GM19397 (cell line): ENCODE measurements at regions not wholly inside any gene's neighbourhood (a gene's known extent, or its start where the extent isn't known, plus 50 kb on each side); places are given as distances from the start of the nearest gene placed in this dataset.

Experiments
- ATAC-seq: cut with Tn5 transposase; IDR thresholded peaks from one replicate; pipeline ENCODE4 v1.9.1; 2021; ENCODE audit warnings: mild to moderate bottlenecking, moderate library complexity; ENCODE audit not compliant: unreplicated experiment

DNA sequence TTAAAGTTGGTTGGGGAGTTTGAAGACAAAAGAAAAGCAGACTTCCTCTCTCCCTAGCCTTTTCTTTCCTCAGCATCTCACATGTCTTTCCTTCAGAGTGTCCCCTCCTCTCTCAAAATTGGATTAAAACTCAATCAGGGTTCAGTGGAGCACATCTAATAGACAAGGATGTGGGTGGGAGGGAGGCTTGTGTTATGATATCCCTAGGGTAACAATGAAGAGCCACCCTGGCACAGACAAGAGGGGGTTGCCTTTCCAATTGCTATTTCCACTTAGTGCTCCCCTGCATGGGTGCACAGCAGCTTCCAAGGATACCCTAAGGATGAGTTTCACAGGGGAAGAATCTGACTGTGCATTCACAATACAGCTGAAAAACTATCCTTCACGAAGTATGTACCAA is 585.2 kb upstream of the C9orf72 start:
- ATAC-seq = no peak

DNA sequence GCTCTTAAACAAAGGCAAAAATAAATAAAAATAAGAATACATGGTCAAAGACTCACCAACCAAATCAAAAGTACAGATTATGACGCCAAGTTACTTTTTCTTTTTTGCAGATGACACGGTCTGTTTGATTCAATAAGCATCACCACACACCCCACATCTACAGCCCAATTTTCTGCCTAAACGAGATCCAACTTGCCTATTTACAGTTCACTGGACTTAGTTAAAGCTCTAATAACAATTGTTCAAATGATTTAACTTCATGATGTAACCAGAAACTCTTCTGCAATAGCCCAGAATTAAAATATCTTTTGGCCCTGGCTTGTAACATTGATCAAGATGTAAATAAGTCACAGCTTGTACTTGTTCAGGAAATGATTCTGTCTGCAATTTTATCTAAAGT is 590.3 kb upstream of the C9orf72 start:
- no peak for ATAC-seq

GRCh38 chr9:28166179-28166578 is 592.9 kb upstream of the C9orf72 start:
- no peak for ATAC-seq

- ATAC-seq = no peak
Measured at GRCh38 chr9:28177142-28177541, 603.9 kb upstream of the C9orf72 start.

DNA sequence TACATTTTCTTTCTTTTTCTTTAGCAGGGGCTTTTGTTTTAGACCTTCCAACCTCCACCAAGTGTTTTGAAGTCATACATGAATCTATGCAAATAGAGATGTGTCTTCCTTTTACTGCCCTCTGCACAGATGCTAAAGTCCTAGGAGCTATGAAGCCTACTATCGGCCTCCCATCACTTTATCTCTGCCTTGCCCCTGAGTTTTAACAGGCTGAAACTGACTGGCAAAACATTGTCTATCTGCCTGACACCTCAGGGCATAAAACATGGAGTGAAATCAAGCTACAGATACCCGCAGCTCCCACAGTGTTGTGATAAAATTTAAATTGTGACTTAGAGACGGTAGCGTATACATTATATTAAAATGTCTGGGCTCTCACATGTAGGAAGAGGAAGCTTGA is 604.6 kb upstream of the C9orf72 start:
- no peak for ATAC-seq

DNA sequence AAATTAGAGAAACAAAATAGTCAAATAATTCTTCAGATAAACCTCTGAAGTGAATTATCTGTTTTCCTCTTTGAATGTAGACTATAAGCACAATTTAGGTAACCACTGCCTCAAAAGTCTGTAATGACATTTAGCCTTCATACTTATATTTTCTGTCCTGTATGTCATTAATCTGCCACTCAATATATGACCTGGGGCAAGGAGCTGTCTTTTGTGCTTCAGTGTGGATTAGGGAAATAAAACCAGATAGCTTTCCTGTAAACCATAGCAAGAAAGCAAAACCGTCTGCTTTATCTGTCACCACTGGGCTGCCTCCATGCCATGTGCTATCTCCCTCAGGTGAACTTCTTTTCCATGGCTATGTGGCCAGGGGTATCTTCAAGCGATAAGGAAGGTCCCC is 606.6 kb upstream of the C9orf72 start:
- no peak for ATAC-seq

DNA sequence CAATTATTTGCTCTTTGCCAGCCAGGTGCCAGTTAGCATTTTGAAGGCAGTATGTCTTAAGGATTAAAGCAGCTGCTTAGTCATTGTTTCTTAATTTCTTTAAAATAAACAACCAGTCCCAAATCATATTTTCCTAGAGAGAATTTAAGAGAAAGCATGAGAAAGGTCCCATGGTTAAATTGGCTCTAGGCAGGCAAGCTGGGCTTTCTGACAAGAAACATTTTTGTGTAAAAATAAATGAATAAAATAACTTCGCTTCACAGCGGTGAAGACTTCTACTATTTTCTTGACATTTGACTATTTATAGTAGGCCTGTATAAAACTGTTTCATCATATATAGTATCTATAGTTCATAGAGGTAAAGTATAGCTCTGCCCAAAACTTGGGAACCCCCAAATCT is 617.7 kb upstream of the C9orf72 start:
- ATAC-seq = no peak

DNA sequence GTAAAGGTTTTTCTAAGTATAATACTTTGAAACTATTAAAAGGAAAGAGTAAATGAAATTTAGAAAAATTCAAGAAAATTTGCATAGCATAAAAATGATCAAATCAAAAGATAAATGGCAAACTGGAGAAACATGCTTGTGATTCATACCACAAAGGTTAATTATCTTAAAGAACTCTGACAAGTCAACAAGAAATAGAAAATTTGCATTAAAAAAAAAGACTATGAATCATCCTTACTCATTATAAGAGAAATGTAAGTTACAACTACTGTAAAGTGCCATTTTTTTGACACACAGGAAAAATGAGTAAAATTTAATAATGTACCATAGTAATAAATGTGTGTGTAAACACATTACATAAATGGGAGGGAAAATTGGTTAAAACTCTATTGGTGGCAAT is 624.4 kb upstream of the C9orf72 start:
- no peak for ATAC-seq

- ATAC-seq = no peak
Measured at GRCh38 chr9:28203036-28203435, 629.8 kb upstream of the C9orf72 start.

DNA sequence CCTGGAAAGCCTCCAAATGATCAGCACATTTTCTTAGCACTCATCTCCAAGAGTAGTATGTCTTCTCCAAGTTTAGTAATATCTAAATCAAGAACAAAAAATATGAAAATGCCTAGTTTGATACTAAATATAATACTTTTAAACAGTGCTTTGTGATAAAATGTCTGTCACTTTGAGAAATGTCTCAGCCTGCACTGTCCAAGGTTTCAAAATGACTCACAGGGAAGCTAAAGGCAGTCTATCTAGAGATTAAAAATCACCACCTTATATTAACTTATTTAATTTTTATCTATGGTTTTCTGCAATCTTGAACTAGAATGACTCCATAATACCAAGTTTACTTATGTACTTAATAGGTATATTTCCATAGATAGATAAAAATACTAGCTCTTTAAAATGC is 633.0 kb upstream of the C9orf72 start:
- ATAC-seq = no peak

DNA sequence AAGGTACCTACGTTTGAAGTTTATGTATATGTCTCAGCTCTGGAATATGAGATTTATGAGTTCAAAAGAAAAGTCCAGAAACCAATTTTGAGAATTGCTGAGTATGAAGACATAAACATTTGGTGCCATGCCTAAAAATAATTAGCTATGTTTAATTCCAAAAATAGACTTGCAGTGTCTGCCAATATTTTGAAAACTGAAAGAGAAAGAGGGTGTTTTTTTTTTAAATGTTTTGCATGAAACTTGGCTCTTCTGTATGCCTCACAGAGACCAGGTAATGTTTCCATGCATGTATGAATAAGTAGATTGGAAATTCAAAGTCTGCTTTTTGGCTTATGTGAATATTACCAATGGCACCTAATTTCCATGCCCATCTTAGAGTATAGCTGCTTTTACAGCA is 634.4 kb upstream of the C9orf72 start:
- no peak for ATAC-seq

DNA sequence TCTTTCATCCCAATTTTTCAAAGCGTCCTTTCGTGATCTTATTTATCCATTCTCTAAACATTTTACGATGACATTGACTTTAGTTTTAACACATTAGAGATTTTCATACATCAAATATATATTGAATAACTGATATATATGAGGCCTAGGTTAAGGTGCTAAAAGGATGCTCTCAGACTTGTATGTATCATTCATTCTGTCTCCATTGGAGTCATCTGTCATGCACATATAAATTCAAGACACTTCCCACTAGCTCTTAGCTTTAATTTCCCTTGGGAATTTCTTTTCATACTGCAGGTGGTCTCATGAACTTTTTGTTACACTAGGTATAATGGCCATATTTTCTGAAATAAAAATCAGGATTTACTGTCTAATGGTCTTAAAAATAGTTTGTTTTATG is 635.8 kb upstream of the C9orf72 start:
- ATAC-seq = no peak

- ATAC-seq = no peak
Measured at GRCh38 chr9:28212979-28213378, 639.7 kb upstream of the C9orf72 start.

DNA sequence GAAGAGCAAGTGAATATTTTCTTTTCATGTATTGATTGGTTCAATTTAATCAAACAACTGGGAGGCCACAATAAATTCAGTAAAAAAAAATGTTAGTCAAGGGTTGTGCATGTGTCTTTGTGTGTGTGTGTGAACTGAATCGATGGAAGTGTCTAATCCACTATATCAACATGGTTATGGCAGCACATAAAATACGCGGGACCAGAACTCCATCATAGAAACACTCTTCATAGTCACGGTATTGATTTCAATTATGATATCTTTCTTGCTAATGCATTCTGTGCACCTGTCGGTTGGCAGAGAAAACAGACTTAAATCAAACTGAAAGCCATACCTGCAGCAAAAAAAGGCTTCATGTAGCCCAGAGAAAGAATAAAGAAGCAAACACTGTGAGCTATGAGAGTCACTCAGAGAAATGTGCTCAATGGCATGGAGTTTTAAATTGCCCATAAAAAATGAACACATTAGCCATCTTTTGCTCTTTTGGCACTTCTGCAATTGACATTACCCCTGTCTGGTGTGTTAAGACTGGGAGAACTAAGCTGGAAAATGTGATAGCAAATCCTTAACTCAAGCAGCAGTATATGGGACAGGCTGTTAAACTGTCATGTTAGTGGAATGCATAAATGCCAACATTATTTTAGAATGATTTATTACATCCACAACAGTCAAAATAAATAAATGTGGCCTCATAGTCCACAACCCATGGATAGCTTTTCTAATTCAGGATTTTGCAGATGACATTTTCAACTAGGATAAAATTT is 642.4 kb upstream of the C9orf72 start:
- ATAC-seq = no peak

GRCh38 chr9:28232686-28233085 is 659.4 kb upstream of the C9orf72 start:
- no peak for ATAC-seq

DNA sequence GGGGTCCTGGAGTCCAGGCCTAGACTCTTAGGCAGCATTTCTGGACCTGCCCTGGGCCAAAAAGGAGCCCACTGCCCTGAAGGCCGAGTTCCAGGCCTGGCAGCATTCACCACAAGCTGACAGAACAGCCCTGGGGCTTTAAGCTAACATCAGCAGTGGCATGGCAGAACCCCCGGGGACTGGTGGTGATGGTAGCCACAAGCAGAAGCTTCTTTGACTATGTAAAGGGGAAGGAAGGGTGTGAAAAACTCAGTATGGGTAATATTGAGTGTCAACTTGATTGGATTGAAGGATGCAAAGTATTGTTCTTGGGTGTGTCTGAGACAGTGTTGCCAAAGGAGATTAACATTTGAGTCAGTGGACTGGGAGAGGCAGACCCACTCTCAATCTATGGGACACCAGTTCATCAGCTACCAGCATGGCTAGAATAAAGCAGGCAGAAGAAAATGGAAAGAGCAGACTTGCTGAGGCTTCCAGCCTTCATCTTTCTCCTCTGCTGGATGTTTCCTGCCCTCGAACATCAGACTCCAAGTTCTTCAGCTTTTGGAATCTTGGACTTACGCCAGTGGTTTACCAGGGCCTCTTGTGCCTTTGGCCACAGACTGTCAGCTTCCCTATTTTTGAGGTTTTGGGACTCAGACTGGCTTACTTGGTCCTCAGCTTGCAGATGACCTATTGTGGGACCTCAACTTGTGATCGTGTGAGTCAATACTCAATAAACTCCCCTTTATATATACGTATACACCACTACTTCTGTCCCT is 661.0 kb upstream of the C9orf72 start:
- no peak for ATAC-seq

DNA sequence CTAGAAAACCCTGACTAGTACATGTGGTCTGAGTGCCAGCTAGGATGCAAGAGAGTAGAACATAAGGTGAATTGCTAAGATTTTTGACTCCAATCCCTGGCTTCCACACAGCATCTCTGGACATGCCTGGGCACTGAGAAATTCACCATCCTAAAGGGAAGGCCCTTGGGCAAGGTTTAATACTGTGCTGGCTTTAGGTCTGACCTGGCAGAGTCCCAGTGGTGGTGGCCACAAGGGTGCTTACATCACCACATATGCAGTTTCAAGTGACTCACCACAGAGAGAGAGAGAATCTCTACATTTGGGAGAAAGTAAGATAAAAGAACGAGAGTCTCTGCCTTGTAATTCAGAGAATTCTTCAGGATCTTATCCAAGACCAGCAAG is 661.6 kb upstream of the C9orf72 start:
- ATAC-seq = no peak

GRCh38 chr9:28249424-28249823 is 676.1 kb upstream of the C9orf72 start:
- ATAC-seq = no peak

DNA sequence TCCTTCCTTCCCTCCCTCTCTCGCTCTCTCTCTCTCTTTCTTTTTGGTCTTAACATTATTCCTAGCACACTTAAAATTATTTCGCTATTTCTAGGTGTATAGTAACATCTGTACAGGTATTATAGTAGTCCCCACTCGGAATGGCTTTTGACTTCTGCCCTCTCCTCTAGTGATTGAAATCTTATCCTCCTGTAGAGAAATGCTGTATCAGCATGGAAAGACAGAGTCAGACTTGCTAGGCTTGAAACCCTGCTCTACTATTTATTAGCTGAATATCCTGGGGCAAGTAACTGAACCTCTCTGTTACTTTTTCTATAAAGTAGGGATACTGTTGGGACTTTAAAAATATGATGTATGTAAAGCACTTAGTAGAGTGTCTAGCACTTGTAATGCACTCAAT is 681.9 kb upstream of the C9orf72 start:
- ATAC-seq = no peak

DNA sequence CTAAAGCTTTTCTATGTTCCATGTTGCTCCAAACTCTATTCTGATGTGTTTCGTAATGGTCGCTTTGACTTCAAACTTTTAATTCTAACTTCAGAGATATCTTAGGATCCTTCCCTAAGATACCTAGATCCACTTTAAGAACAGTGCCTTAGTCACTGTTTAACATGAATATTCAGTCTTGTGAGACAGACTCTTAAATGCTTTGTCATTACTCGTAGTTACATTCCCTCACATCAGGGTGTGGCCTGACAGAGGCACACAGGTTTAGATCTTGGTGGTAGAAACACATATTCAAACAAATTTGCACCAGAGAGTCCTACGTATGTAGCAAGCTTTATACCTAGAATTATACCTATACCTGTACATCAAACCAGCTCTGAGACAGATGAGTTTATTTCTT is 687.0 kb upstream of the C9orf72 start:
- no peak for ATAC-seq

- no peak for ATAC-seq
Measured at GRCh38 chr9:28264368-28264767, 691.1 kb upstream of the C9orf72 start.

DNA sequence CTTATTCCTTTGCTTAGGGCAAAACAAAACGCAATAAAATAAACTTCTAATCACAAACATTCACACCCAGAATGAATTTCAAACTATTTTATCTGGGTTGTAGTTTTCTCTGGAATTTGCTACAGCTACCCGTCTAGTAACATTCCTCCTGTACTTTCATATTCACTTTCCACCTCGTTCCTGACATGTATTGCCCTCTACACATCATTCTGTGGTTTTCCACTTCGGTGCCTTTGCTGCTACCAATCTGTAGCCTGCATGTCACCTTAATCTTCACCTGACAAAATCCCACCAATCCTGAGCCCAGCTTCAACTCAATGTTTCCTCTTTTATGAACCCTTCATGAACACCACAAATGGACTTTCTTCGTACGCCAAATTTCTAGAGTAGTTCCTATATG is 694.1 kb upstream of the C9orf72 start:
- ATAC-seq = no peak

DNA sequence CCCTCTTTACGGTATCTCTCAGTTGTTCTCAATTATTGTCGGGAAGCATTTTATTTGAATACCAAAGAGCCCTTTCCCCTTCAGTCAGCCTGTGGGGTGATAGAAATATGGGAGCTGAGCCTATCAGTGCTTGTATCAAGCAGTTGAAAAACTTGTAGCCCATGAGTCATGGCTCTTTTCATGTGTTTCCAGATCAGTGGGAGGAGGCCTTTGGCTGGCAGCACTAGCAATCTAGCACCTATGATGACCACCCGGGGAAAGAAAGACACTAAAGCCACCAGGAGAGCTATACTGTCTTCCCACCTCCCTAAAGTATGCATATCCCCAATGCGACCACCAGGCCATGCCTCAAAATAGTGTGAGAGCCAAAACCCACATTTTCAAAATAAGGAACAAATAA is 696.9 kb upstream of the C9orf72 start:
- ATAC-seq = no peak
